Posterior vena cava (tissue), 2 donors: ENCODE measurements at regions not wholly inside any gene's neighbourhood (a gene's known extent, or its start where the extent isn't known, plus 50 kb on each side); places are given as distances from the start of the nearest gene placed in this dataset.
"Not testable (repeated sequence)": the region's sequence is repeated elsewhere in the genome, so short reads cannot be mapped to it uniquely, and the experiment has no call there.

Experiments
- DNase-seq: peaks from one replicate; pipeline ENCODE4 v3.0.0-alpha.2; 2020; ENCODE audit warnings: low spot score
- intact Hi-C, 2 donors: fragments of 100-400 bp; cut with DNase I; formaldehyde crosslinking; loops; one replicate each; pipeline versions ENCODE4 v1.14.1 to v1.14.2; 2022 to 2023
- donor health status: DM: yes; HTN: yes; CAD: no.
- donor health status: DM: yes; HTN: yes; CAD: no.

DNA sequence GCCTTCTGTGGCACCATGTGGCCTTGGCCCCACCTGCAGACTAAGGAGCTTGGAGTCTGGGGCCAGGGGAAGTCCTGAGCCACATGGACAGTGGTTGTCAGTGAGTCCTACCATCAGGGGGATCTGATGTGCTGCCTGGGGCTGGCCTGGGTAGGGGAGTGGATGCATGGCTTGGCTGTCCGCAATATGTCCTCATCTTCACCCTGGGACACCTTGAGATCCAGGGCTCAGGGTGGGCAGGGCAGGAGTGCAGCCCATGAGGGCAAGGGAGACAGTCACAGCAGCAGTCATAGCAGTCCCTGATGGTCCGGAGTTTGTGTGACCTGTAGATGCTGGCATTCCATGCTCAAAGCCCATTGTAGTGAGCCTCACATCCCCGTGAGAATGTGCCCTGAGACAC, 256.8 kb upstream of the B3GAT1 start:
- peak; percentile 29 for DNase-seq
- intact Hi-C loops: no loop called here

GRCh38 chr11:134668076-134668475, 256.0 kb upstream of the B3GAT1 start:
- intact Hi-C loops: no loop called here
- DNase-seq: peak; percentile 58

- peak; percentile 55 for DNase-seq
Measured at GRCh38 chr11:134667505-134667904, 255.5 kb upstream of the B3GAT1 start.

GRCh38 chr11:134667175-134667500, 255.1 kb upstream of the B3GAT1 start:
- no peak for DNase-seq
- intact Hi-C loops: no loop called here

More at GRCh38 chr11:134667505-134667904, 255.5 kb upstream of the B3GAT1 start:
- intact Hi-C loops: no loop called here

DNA sequence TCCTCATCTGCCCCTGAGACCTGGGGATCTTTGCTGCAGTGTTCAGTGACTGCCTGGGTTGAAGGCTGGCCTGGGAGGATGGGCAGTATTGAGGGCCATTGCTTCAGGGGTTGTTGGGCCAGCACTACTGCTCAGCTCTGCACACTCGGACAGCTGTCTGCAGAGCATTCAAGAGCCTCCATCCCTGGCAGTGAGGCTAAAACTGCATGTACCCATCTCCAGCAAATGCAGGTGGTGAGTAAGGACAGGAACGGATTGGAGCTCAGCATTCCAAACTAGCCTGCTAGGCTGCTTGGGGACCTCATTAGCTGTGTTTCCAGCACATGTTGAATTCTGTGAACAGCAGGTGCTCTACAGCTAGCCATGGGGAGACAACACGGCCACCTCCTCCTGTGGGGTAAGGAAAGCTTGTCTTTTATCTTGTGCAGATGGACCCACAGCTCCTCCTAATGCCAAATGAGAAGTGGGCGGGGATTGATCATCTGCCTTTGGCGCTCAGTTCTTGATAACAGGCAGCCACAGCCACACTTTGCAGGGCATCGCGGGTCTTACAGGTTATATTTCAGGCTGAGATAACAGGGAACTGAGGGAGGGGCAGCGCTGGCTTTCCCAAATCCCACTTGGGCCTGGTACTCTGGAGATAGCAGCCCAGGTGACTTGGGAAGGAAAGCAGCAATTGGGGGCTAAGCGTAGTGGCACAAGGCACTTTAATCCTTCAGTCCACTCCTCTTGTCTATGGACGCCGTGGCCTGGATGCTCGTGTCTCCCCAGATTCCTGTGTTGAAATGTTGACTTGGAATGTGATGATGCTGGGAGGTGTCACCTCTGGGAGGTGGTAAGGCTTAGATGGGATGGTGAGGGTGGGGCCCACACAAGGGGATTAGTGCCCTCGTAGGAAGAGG, 254.5 kb upstream of the B3GAT1 start:
- peak; percentile 64 for DNase-seq
- intact Hi-C loops: no loop called here

DNA sequence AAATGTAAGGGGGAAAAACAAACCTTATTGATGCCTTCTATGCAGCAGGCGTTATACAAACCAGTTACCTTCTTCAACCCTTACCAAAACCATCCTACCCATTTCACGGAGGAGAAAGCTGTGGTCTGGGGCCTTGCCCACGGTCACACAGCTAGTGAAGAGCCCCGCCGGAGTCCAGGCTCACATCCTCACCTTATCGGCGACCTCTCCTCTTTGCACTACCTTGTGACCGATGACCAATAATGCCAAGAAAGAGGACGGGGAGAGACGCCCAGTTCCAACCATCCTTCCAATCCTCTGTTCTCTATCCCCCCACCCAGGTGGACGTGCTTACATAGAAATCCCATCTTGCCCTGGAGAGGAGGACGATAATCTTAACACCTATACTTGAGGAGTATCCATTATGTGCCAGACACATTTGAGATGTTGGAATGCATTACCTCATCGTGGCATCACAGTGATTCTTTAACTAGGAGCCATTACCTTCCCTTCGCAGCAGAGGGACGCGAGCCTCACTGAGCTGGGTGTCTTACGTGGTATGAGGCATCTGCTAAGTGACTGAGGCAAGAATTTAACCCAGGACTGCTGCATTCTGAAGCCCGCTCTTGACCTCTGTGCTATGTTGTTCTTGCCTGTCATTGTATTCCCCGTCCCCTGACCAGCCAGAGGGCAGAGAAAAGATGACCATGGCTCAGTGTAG, 253.7 kb upstream of the B3GAT1 start:
- DNase-seq: peak; percentile 23
- intact Hi-C loops: no loop called here

GRCh38 chr11:134665188-134665535, 253.1 kb upstream of the B3GAT1 start:
- peak; percentile 76 for DNase-seq

GRCh38 chr11:134664447-134665187, 252.6 kb upstream of the B3GAT1 start:
- intact Hi-C loops: no loop called here
- peak; percentile 72 for DNase-seq

More at GRCh38 chr11:134665188-134665535, 253.1 kb upstream of the B3GAT1 start:
- intact Hi-C loops: no loop called here

- peak; percentile 56 for DNase-seq
- intact Hi-C loops: no loop called here
Measured at GRCh38 chr11:134663506-134664313, 251.7 kb upstream of the B3GAT1 start.

GRCh38 chr11:134662629-134663360, 250.8 kb upstream of the B3GAT1 start:
- DNase-seq: peak; percentile 78
- intact Hi-C loops: no loop called here

- intact Hi-C loops: no loop called here
- peak; percentile 29 for DNase-seq
Measured at GRCh38 chr11:134661660-134662059, 249.6 kb upstream of the B3GAT1 start.

DNA sequence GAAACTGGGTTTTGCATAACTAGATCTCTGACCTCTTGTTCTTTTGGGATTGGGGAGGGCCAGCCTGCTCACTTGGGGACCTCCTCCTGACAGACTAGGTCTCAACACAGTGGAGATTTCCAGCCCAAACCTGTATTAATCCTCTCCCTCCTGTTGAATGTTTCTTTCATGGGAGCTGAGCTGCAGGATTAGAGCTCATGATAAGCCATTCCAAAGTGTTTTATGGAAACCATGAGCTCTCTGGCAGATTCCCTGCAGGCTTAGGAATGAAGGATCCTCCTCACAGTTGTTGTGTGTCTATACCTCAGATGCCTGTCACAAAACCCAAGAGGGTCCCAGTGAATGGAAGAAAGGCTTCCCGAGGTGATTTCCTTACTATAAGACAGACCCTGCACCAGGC, 248.4 kb upstream of the B3GAT1 start:
- DNase-seq: no peak
- intact Hi-C loops: no loop called here

- intact Hi-C loops: no loop called here
- peak; percentile 34 for DNase-seq
Measured at GRCh38 chr11:134659882-134660281, 247.8 kb upstream of the B3GAT1 start.

DNA sequence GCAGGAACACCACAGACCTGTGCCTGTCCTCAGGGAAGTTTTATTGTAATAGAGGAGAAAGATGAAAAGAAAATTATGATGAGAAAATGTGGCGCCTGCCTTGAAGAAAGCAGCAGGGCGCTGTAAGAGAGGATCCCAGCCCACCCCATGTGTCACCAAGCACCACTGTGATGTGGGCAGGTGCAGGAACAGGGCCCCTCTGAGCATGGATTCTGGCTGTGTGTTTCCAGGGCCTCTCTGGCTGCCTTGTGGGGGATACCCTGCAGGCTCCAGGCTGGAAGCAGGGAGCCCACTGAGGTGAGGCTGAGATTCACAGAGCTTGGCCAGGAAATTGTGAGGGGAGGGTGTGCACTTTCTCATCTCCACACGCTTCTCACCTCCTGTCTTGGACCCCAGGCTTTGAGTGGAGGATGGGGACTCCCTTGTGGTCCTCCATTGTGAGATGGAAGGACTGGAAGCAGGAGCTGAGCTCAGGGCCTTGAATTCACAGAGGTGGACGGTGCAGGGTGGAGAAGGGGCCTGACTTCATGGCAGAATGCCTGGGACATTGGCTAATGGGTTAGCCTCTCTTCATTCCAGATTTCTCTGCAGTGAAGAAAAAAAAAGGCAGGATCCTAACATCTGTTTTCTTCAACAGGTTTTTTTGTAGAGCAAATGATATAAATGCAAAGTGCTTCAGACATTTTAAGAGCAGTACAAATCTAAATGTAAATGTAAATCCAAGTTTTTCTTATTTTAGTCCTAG, 246.6 kb upstream of the B3GAT1 start:
- peak; percentile 44 for DNase-seq
- intact Hi-C loops: no loop called here

DNA sequence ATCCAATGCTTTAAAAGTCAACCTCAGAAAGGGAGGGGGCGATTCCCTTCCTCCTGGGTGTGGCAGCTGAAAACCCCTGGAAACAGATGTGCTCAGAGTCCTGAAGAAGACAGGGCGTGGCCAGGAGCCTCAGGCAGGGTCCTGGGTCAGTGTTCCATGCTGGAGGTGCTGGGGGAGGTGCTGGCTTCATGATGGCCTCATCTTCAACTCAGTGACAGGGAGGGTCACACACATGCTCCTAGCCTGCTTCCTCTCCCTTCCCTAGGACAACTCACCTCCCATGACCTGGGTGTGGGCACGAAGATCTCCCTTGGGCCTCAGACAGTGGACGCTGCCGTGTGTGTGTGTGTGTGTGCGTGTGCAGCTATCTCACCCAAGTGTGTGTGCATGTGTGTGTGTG, 245.6 kb upstream of the B3GAT1 start:
- intact Hi-C loops: no loop called here
- no peak for DNase-seq

- peak; percentile 58 for DNase-seq
- intact Hi-C loops: no loop called here
Measured at GRCh38 chr11:134656861-134657540, 245.0 kb upstream of the B3GAT1 start.

GRCh38 chr11:134656086-134656840, 244.2 kb upstream of the B3GAT1 start:
- intact Hi-C loops, DNase-seq: not testable (repeated sequence)
